Neural cell (in vitro differentiated cells): ENCODE measurements at regions not wholly inside any gene's neighbourhood (a gene's known extent, or its start where the extent isn't known, plus 50 kb on each side); places are given as distances from the start of the nearest gene placed in this dataset.
"Not testable (repeated sequence)": the region's sequence is repeated elsewhere in the genome, so short reads cannot be mapped to it uniquely, and the experiment has no call there.

Source experiments
- H2AFZ ChIP-seq: fragments of 200-600, 300-800 bp; sonication (generic), shearing (Covaris generic); 2 replicates; pipeline ENCODE4 v1.6.0; 2014; ENCODE audit warnings: low read depth, mild to moderate bottlenecking, antibody characterized with exemption, low read length, moderate library complexity
- H3F3A ChIP-seq: fragments of 200-600 bp; shearing (Covaris generic); 2 replicates; pipeline ENCODE4 v1.6.1; 2016; ENCODE audit warnings: mild to moderate bottlenecking, moderate library complexity, mixed read lengths, antibody characterized with exemption, low read length; ENCODE audit not compliant: insufficient read depth, poor library complexity, severe bottlenecking
- H3K27ac ChIP-seq: fragments of 200-600, 300-800 bp; sonication (generic), shearing (Covaris generic); 2 replicates; pipeline ENCODE4 v1.5.1; 2014; ENCODE audit warnings: mild to moderate bottlenecking, low read length, moderate library complexity
- H3K27me3 ChIP-seq: fragments of 300-800, 200-600 bp; sonication (generic), shearing (Covaris generic); 2 replicates; pipeline ENCODE4 v1.6.0; 2014; ENCODE audit warnings: mild to moderate bottlenecking, low read depth, low read length, moderate library complexity; ENCODE audit not compliant: insufficient read depth
- H3K36me3 ChIP-seq: fragments of 300-800, 200-600 bp; sonication (generic), shearing (Covaris generic); 2 replicates; pipeline ENCODE4 v1.5.1; 2014; ENCODE audit warnings: mild to moderate bottlenecking, antibody characterized with exemption, low read length, moderate library complexity; ENCODE audit not compliant: insufficient read depth
- H3K4me2 ChIP-seq: fragments of 300-800, 200-600 bp; sonication (generic), shearing (Covaris generic); 2 replicates; pipeline ENCODE4 v1.6.0; 2014; ENCODE audit warnings: mild to moderate bottlenecking, low read length
- H3K4me3 ChIP-seq: fragments of 300-800, 200-600 bp; sonication (generic), shearing (Covaris generic); 2 replicates; pipeline ENCODE4 v1.5.1; 2014; ENCODE audit warnings: mild to moderate bottlenecking, low read length, moderate library complexity
- H3K79me2 ChIP-seq: fragments of 200-600 bp; shearing (Covaris generic); replicated peaks from 2 replicates; pipeline ENCODE4 v1.6.0; 2014; ENCODE audit warnings: mild to moderate bottlenecking, low read length, moderate library complexity; ENCODE audit not compliant: insufficient read depth
- H3K9ac ChIP-seq: fragments of 300-800, 200-600 bp; sonication (generic), shearing (Covaris generic); 2 replicates; pipeline ENCODE4 v1.6.1; 2016; ENCODE audit warnings: mild to moderate bottlenecking, low read length, mixed read lengths
- H3K9me2 ChIP-seq: fragments of 200-600 bp; shearing (Covaris generic); 2 replicates; pipeline ENCODE4 v1.6.1; 2016; ENCODE audit warnings: mild to moderate bottlenecking, low read length, mixed read lengths; ENCODE audit not compliant: insufficient read depth
- H3K9me3 ChIP-seq: fragments of 200-600, 300-800 bp; sonication (generic), shearing (Covaris generic); 2 replicates; pipeline ENCODE4 v1.6.1; 2016; ENCODE audit warnings: mild to moderate bottlenecking, mixed run types, low read length, moderate library complexity, mixed read lengths
- H4K20me1 ChIP-seq: fragments of 200-600 bp; shearing (Covaris generic); 2 replicates; pipeline ENCODE4 v1.6.1; 2016; ENCODE audit warnings: mild to moderate bottlenecking, mixed run types; ENCODE audit not compliant: insufficient read depth
- CTCF ChIP-seq: fragments of 450-650 bp; IDR thresholded peaks from 2 replicates; pipeline ENCODE4 v1.5.1; 2014; ENCODE audit warnings: antibody characterized with exemption, mild to moderate bottlenecking, moderate library complexity; ENCODE audit not compliant: poor library complexity, severe bottlenecking
- EP300 ChIP-seq: fragments of 450-650 bp; conservative IDR thresholded peaks from 2 replicates; pipeline ENCODE4 v1.6.1; 2014; ENCODE audit warnings: antibody characterized with exemption, mild to moderate bottlenecking, moderate library complexity; ENCODE audit not compliant: poor library complexity, severe bottlenecking
- EZH2 ChIP-seq: fragments of 200-600, 300-800 bp; shearing (Covaris generic), sonication (generic); IDR thresholded peaks from 2 replicates; pipeline ENCODE4 v1.6.1; 2014; ENCODE audit warnings: antibody characterized with exemption, low read length, borderline replicate concordance, mild to moderate bottlenecking; ENCODE audit not compliant: insufficient read depth, poor library complexity, severe bottlenecking
- MXI1 ChIP-seq: fragments of 450-650 bp; conservative IDR thresholded peaks from 2 replicates; pipeline ENCODE4 v1.6.1; 2014; ENCODE audit warnings: antibody characterized with exemption, mild to moderate bottlenecking; ENCODE audit not compliant: poor library complexity, severe bottlenecking
- POLR2AphosphoS5 ChIP-seq: IDR thresholded peaks from 2 replicates; pipeline ENCODE4 v1.6.1; 2012
- RAD21 ChIP-seq: fragments of 450-650 bp; conservative IDR thresholded peaks from 2 replicates; pipeline ENCODE4 v1.6.1; 2014; ENCODE audit warnings: antibody characterized with exemption, mild to moderate bottlenecking, moderate library complexity
- REST ChIP-seq: IDR thresholded peaks from 2 replicates; pipeline ENCODE4 v1.6.1; 2012; ENCODE audit warnings: borderline replicate concordance
- SMC3 ChIP-seq: fragments of 450-650 bp; conservative IDR thresholded peaks from 2 replicates; pipeline ENCODE4 v1.6.1; 2014; ENCODE audit warnings: antibody characterized with exemption, mild to moderate bottlenecking, moderate library complexity; ENCODE audit not compliant: poor library complexity
- TAF1 ChIP-seq: IDR thresholded peaks from 2 replicates; pipeline ENCODE4 v1.6.1; 2012; ENCODE audit warnings: low read depth

- no peak for TF ChIP-seq REST
- no peak for TF ChIP-seq CTCF
- no peak for TF ChIP-seq TAF1
- H3K27me3 ChIP-seq: no peaks in the 10 kb centered on the region
- H3K4me3 ChIP-seq: no peak overlapping the region
- H3K27ac ChIP-seq: no peak overlapping the region
- no peak overlapping the region for H3K4me2 ChIP-seq
- no peaks in the 10 kb centered on the region for H3K9me2 ChIP-seq
- H2AFZ ChIP-seq: no peak overlapping the region
- H3K9me3 ChIP-seq: no peaks in the 10 kb centered on the region
- H3K9ac ChIP-seq: no peak overlapping the region
- H3F3A ChIP-seq: no peaks in the 10 kb centered on the region
- H4K20me1 ChIP-seq: no peaks in the 10 kb centered on the region
- H3K36me3 ChIP-seq: no peaks in the 10 kb centered on the region
- H3K79me2 ChIP-seq: no peaks in the 10 kb centered on the region
These were observed 511.9 kb downstream of the CCDC171 start for GRCh38 chr9:16064771-16065170.

- H2AFZ ChIP-seq, H3K79me2 ChIP-seq, H3K36me3 ChIP-seq, H3K27ac ChIP-seq, H3F3A ChIP-seq, H3K9me2 ChIP-seq, H3K9me3 ChIP-seq, H3K9ac ChIP-seq, H3K4me3 ChIP-seq, H3K27me3 ChIP-seq, H3K4me2 ChIP-seq, H4K20me1 ChIP-seq: not testable (repeated sequence)
These were observed 513.4 kb downstream of the CCDC171 start for GRCh38 chr9:16066201-16066600.

DNA sequence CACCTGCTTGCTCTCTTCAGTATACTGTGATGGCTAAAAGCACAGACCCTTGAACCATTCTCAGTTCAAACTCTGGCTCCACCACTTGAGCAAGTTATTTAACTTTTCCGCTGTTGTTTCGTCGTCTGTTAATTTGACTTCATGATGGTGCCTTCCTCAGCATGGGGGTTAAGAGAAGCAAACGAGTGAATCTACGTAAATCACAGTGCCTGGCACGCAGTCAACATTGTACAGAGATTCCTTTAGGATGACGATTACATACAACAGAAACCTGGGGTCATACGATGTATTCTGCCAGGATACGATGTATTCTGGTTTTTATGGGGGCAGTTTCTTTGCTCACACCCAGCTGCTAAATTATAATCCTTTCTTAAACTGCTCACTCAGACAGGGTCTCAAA lies 515.6 kb downstream of the CCDC171 start:
- Histone ChIP-seq H3K79me2 (no peaks in the 10 kb centered on the region), H3K4me3 (no peak overlapping the region), H3K9ac (no peak overlapping the region), H3K4me2 (no peak overlapping the region), H3K27me3 (no peaks in the 10 kb centered on the region), H3F3A (no peaks in the 10 kb centered on the region), H4K20me1 (no peaks in the 10 kb centered on the region), H3K36me3 (no peaks in the 10 kb centered on the region), H2AFZ (no peak overlapping the region), H3K27ac (no peak overlapping the region), H3K9me2 (no peaks in the 10 kb centered on the region), H3K9me3 (no peaks in the 10 kb centered on the region)
- TF ChIP-seq RAD21: no peak
- TF ChIP-seq TAF1: no peak
- TF ChIP-seq REST: no peak
- no peak for TF ChIP-seq MXI1
- TF ChIP-seq EZH2: no peak
- TF ChIP-seq POLR2AphosphoS5: no peak
- no peak for TF ChIP-seq EP300
- no peak for TF ChIP-seq SMC3
- no peak for TF ChIP-seq CTCF
